CD4-positive, alpha-beta T cell (primary cell): ENCODE measurements at regions not wholly inside any gene's neighbourhood (a gene's known extent, or its start where the extent isn't known, plus 50 kb on each side); places are given as distances from the start of the nearest gene placed in this dataset.

Source experiments
- ATAC-seq: fragments of 200-7000 bp; cut with Tn5 transposase; one replicate; pipeline ENCODE4 v1.10.0; 2022; ENCODE audit warnings: mild to moderate bottlenecking; ENCODE audit not compliant: poor library complexity
- CTCF ChIA-PET: fragments of 350-600 bp; sonication (Branson Sonifier 250); formaldehyde crosslinking; loops from one replicate; lab custom pipeline; 2021; ENCODE audit warnings: antibody characterized with exemption, inconsistent platforms; lab: Charles Lee
- POLR2A ChIA-PET: fragments of 350-600 bp; sonication (Branson Sonifier 250); formaldehyde crosslinking; loops from one replicate; lab custom pipeline; 2021; ENCODE audit warnings: antibody characterized with exemption, inconsistent platforms; lab: Charles Lee
- DNase-seq, 14 experiments: peaks; one replicate each; pipeline ENCODE4 v3.0.0-alpha.2; 2013 to 2020; ENCODE audit warnings: mixed read lengths in 2 of 14
- H3K27ac ChIP-seq, 2 donors: one replicate each; pipeline versions ENCODE4 v1.5.1 to v1.7.0; 2013; ENCODE audit warnings: low read length in 2 of 2, low read depth in 1 of 2, mild to moderate bottlenecking in 1 of 2
- H3K27me3 ChIP-seq, 2 experiments: 1 replicate in 1 of 2; 2 replicates in 1 of 2; pipeline versions ENCODE4 v1.6.1 to v1.7.0; 2013; ENCODE audit warnings: low read length in 2 of 2, control low read depth in 1 of 2, mild to moderate bottlenecking in 1 of 2, moderate library complexity in 1 of 2; ENCODE audit not compliant: insufficient read depth in 2 of 2, control insufficient read depth in 1 of 2
- H3K36me3 ChIP-seq: one replicate; pipeline ENCODE4 v1.6.1; 2013; ENCODE audit warnings: low read length, control low read depth; ENCODE audit not compliant: insufficient read depth
- H3K4me1 ChIP-seq: one replicate; pipeline ENCODE4 v1.6.1; 2013; ENCODE audit warnings: low read length, control low read depth; ENCODE audit not compliant: insufficient read depth
- H3K4me3 ChIP-seq: one replicate; pipeline ENCODE4 v1.5.1; 2013; ENCODE audit warnings: mild to moderate bottlenecking, low read length, moderate library complexity
- H3K9me3 ChIP-seq, 2 experiments: 1 replicate in 1 of 2; 2 replicates in 1 of 2; pipeline versions ENCODE4 v1.6.1 to v1.7.0; 2013; ENCODE audit warnings: low read length in 2 of 2, mild to moderate bottlenecking in 2 of 2, control low read depth in 1 of 2, moderate library complexity in 1 of 2; ENCODE audit not compliant: control insufficient read depth in 1 of 2, insufficient read depth in 1 of 2
- H3K27ac Mint-ChIP-seq: one replicate; pipeline ENCODE4 v1.8.0; 2020; ENCODE audit warnings: mixed read lengths
- H3K27me3 Mint-ChIP-seq: one replicate; pipeline ENCODE4 v1.8.0; 2021; ENCODE audit warnings: mixed read lengths
- H3K36me3 Mint-ChIP-seq: one replicate; pipeline ENCODE4 v1.8.0; 2021; ENCODE audit warnings: low read depth, mixed read lengths
- H3K4me1 Mint-ChIP-seq: one replicate; pipeline ENCODE4 v1.8.0; 2021; ENCODE audit warnings: low read depth, mixed read lengths
- H3K4me3 Mint-ChIP-seq: one replicate; pipeline ENCODE4 v1.8.0; 2020; ENCODE audit warnings: mild to moderate bottlenecking, mixed read lengths
- H3K9me3 Mint-ChIP-seq: one replicate; pipeline ENCODE4 v1.8.0; 2020; ENCODE audit warnings: mixed read lengths
- intact Hi-C, 2 experiments: fragments of 100-400 bp; cut with DNase I in 1 of 2; cut with micrococcal nuclease in 1 of 2; formaldehyde crosslinking; loops; one replicate each; pipeline versions ENCODE4 v1.15.1 to v1.9.0; 2023 to 2025; cut with DNase I, micrococcal nuclease
- TF ChIP-seq, protein P1 (sequence below): fragments of 200-600 bp; IDR thresholded peaks from one replicate; pipeline ENCODE4 v1.8.0; 2022; ENCODE audit warnings: antibody characterized with exemption, mild to moderate bottlenecking

DNA sequence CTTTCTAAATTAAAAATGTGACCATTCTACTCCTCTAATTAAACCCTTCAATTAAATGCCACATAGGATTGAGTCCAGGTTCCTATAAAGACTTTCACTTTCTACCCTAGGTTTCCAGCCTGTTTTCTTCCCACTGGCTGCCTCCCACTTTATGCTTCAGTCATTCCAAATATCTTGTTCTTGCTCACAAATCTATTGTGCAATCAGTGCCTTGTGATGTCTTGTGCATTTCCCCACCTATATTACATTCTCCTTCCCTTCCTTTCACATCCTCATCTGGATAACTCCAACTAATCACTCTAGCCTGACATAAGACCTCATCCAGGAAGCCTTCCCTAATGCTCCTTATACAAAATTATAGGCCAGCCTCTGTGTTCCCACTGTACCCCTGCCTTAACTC lies 281.7 kb upstream of the LRATD1 start:
- Mint-ChIP-seq H3K9me3 (peaks cover 12% of the 10 kb centered on the region), H3K27ac (no peak overlapping the region), H3K4me1 (no peaks in the 10 kb centered on the region), H3K27me3 (no peaks in the 10 kb centered on the region), H3K4me3 (no peak overlapping the region), H3K36me3 (no peaks in the 10 kb centered on the region)
- POLR2A ChIA-PET = no interaction called here
- Histone ChIP-seq H3K27ac (no peak overlapping the region), H3K4me1 (no peaks in the 10 kb centered on the region), H3K4me3 (no peak overlapping the region), H3K9me3 (peaks cover 0 to 9% of the 10 kb centered on the region in 2 experiments), H3K27me3 (no peaks in the 10 kb centered on the region), H3K36me3 (no peaks in the 10 kb centered on the region)
- intact Hi-C loops = no loop called here
- TF ChIP-seq, protein P1, sequence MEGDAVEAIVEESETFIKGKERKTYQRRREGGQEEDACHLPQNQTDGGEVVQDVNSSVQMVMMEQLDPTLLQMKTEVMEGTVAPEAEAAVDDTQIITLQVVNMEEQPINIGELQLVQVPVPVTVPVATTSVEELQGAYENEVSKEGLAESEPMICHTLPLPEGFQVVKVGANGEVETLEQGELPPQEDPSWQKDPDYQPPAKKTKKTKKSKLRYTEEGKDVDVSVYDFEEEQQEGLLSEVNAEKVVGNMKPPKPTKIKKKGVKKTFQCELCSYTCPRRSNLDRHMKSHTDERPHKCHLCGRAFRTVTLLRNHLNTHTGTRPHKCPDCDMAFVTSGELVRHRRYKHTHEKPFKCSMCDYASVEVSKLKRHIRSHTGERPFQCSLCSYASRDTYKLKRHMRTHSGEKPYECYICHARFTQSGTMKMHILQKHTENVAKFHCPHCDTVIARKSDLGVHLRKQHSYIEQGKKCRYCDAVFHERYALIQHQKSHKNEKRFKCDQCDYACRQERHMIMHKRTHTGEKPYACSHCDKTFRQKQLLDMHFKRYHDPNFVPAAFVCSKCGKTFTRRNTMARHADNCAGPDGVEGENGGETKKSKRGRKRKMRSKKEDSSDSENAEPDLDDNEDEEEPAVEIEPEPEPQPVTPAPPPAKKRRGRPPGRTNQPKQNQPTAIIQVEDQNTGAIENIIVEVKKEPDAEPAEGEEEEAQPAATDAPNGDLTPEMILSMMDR = no peak
- ATAC-seq = no peak
- DNase-seq = no peak
- CTCF ChIA-PET = no interaction called here

DNA sequence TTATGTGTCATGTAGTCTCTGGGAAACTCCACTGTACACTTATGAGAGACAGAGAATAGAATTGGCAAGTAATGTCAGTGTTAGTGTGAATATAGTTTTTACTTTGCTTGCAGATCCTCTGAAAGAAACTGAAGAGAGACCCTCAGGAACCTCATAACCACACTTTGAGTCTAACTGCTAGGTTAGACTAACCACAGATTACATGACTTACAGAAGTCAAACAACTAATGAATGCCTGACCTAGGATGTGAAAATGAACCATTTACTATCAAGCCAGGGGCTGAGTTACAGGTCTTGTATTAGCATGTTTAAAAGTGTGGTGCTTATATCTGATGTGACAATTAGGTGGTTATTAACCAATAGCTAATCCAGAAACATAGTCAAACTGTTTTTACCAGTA lies 280.4 kb upstream of the LRATD1 start:
- H3K4me3 Mint-ChIP-seq = no peak overlapping the region
- CTCF ChIA-PET = no interaction called here
- H3K4me1 ChIP-seq = no peaks in the 10 kb centered on the region
- H3K4me3 ChIP-seq = no peak overlapping the region
- POLR2A ChIA-PET = no interaction called here
- no peaks in the 10 kb centered on the region for H3K36me3 ChIP-seq
- DNase-seq = no peak
- no peak for ATAC-seq
- H3K9me3 Mint-ChIP-seq = peaks cover 12% of the 10 kb centered on the region
- intact Hi-C loops = no loop called here
- no peaks in the 10 kb centered on the region for H3K27me3 Mint-ChIP-seq
- H3K36me3 Mint-ChIP-seq = no peaks in the 10 kb centered on the region
- TF ChIP-seq, protein P1 = no peak
- peaks cover 0 to 9% of the 10 kb centered on the region in 2 experiments for H3K9me3 ChIP-seq
- H3K27ac ChIP-seq = no peak overlapping the region
- no peak overlapping the region for H3K27ac Mint-ChIP-seq
- H3K27me3 ChIP-seq = no peaks in the 10 kb centered on the region
- H3K4me1 Mint-ChIP-seq = no peaks in the 10 kb centered on the region

DNA sequence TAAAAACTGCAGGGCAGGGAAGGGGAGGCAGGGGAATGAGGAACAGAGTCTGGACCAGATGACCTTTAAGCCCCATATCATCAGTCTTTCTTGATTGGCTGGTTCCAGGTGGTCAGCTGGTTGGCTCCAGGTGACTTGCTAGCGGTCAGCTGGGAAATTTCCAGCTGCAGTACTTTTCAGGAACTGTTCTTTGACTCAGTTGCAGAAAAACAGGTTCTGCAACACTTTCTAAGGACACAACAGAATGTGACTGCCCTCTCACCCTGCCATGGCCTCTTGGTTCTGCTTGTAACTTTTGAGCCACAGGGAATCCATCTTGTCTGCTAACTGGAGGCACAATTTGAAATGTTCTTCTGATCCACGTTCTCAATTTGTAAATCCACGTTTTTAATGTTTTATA lies 278.3 kb upstream of the LRATD1 start:
- Mint-ChIP-seq H3K4me1 (no peaks in the 10 kb centered on the region), H3K27me3 (no peaks in the 10 kb centered on the region), H3K9me3 (peaks cover 10% of the 10 kb centered on the region), H3K27ac (no peak overlapping the region), H3K4me3 (no peak overlapping the region), H3K36me3 (no peaks in the 10 kb centered on the region)
- ATAC-seq = no peak
- no peaks in the 10 kb centered on the region for H3K27me3 ChIP-seq
- no peak overlapping the region for H3K27ac ChIP-seq
- intact Hi-C loops = no loop called here
- no peaks in the 10 kb centered on the region for H3K36me3 ChIP-seq
- TF ChIP-seq, protein P1 = no peak
- ChIA-PET CTCF (no interaction called here), POLR2A (no interaction called here)
- no peak for DNase-seq
- H3K4me1 ChIP-seq = no peaks in the 10 kb centered on the region
- H3K4me3 ChIP-seq = no peak overlapping the region
- H3K9me3 ChIP-seq = peaks cover 0 to 10% of the 10 kb centered on the region in 2 experiments
